ENCODE measurements at regions not wholly inside any gene's neighbourhood (a gene's known extent, or its start where the extent isn't known, plus 50 kb on each side); places are given as distances from the start of the nearest gene placed in this dataset.

- ATAC-seq (ENCODE audit: low FRiP score) (no peak), DNase-seq (ENCODE audit: low spot score) (no peak)
- TF ChIP-seq, protein P1, sequence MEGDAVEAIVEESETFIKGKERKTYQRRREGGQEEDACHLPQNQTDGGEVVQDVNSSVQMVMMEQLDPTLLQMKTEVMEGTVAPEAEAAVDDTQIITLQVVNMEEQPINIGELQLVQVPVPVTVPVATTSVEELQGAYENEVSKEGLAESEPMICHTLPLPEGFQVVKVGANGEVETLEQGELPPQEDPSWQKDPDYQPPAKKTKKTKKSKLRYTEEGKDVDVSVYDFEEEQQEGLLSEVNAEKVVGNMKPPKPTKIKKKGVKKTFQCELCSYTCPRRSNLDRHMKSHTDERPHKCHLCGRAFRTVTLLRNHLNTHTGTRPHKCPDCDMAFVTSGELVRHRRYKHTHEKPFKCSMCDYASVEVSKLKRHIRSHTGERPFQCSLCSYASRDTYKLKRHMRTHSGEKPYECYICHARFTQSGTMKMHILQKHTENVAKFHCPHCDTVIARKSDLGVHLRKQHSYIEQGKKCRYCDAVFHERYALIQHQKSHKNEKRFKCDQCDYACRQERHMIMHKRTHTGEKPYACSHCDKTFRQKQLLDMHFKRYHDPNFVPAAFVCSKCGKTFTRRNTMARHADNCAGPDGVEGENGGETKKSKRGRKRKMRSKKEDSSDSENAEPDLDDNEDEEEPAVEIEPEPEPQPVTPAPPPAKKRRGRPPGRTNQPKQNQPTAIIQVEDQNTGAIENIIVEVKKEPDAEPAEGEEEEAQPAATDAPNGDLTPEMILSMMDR (IDR thresholded peaks at IDR 0.05) = no peak
These were observed 2130.9 kb upstream of the PCDH20 start for GRCh38 chr13:63546524-63546923.

DNA sequence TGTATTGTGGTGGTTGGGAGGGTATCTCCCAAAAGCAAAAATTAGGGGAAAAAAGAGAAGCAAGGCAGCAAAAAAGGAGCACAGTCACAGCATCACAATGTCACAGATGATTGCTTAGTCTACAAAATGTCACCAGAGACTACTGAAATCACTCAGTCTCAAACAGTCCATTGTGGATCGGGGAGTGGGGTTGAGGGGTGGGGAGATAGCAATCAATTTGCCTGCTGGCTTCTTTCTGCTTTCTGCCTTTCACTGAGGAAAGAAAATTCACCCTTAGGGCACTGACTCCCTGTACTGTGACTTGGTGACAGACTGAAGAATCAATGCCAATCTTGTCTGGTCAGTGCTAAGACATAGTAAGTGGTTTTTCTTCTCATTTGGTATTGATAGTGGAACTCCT, 2127.1 kb upstream of the PCDH20 start:
- no peak for DNase-seq (ENCODE audit: low spot score)
- ATAC-seq (ENCODE audit: low FRiP score) = no peak
- TF ChIP-seq, protein P1 (IDR thresholded peaks at IDR 0.05) = no peak

DNA sequence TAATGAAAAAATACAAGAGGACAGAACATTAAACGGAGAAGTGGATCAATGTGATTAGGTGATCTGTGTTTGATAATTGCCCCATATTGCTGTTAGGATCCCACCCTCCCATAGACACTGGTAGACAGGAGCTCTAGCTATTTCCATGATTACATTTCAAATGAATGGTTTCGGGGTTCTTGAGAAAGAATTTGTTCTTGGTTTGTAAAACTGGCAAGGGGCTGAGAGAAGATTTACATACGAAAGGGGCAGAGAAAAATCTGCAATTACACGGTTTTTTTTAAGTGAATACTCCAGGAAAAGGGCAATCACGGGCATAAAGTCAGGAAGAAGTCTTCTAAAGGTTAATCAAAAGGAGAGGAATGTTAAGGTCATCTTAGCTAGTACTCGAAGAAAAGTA, 2125.7 kb upstream of the PCDH20 start:
- ATAC-seq (ENCODE audit: low FRiP score) (no peak), DNase-seq (ENCODE audit: low spot score) (no peak)
- TF ChIP-seq, protein P1 (IDR thresholded peaks at IDR 0.05) = no peak

GRCh38 chr13:63540061-63540460, 2124.4 kb upstream of the PCDH20 start:
- DNase-seq (ENCODE audit: low spot score) (no peak), ATAC-seq (ENCODE audit: low FRiP score) (no peak)
- TF ChIP-seq, protein P1 (IDR thresholded peaks at IDR 0.05) = no peak

DNA sequence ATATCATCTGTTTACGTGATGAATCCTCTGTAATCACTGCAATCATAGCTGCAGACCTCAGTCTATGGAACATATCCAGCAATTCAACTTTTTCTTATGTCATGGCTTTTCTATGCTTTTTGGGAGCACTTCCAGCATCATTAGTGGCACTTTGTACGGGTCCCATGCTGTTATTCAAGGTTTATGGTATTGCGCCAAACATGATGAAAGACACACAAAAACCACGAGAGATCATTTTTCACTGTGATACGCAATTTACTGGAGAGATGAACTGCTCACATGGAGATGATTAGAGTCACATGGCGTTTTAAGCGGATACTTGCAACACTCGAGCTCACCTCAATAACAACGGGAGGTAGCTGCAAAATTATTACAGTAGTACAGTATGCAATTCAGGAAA, 2101.7 kb upstream of the PCDH20 start:
- TF ChIP-seq, protein P1 (IDR thresholded peaks at IDR 0.05) = no peak
- DNase-seq (ENCODE audit: low spot score) = no peak
- ATAC-seq (ENCODE audit: low FRiP score) = no peak

DNA sequence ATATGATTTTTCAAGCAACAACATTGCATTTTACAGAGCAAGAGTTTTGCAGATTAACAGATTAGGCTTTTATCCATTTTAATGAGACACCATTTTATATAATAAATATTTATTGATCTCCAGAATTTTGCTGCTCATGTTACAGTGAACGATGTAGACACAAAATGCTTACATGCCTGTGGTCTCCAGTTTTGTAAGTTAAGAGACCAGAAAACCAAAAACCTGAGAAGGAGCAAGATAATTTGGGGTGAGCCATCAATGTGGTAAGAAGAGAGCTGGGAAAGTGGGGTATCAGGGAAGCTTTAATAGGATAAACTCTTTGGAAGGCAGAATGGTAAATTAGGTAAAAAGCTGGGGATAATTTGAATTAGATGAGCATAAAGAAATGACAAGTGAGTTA, 2100.5 kb upstream of the PCDH20 start:
- TF ChIP-seq, protein P1 (IDR thresholded peaks at IDR 0.05) = no peak
- no peak for ATAC-seq (ENCODE audit: low FRiP score)
- DNase-seq (ENCODE audit: low spot score) = no peak

GRCh38 chr13:63514886-63515285, 2099.2 kb upstream of the PCDH20 start:
- DNase-seq (ENCODE audit: low spot score) (no peak), ATAC-seq (ENCODE audit: low FRiP score) (no peak)
- TF ChIP-seq, protein P1 (IDR thresholded peaks at IDR 0.05) = no peak

All from omental fat pad (tissue), 3 donors.